A549 (cell line): ENCODE measurements at regions not wholly inside any gene's neighbourhood (a gene's known extent, or its start where the extent isn't known, plus 50 kb on each side); places are given as distances from the start of the nearest gene placed in this dataset.

Experiments used
- CEBPB ChIP-seq, 2 experiments: fragments of >200 bp in 1 of 2; sonication (Bioruptor Twin) in 1 of 2; formaldehyde crosslinking in 1 of 2; IDR thresholded peaks; 2 replicates each; pipeline ENCODE4 v1.6.1; 2012 to 2016
- CTCF ChIP-seq: fragments of >200 bp; sonication (Bioruptor Twin); formaldehyde crosslinking; IDR thresholded peaks from 3 replicates; pipeline ENCODE4 v1.5.1; 2016
- HMGXB4 ChIP-seq: fragments of 250-450 bp; sonication (Bioruptor Pico); IDR thresholded peaks from 2 replicates; pipeline ENCODE4 v1.5.0; 2021; ENCODE audit warnings: mild to moderate bottlenecking, moderate library complexity, borderline replicate concordance
- HOXA7 ChIP-seq: fragments of 250-450 bp; sonication (Bioruptor Pico); IDR thresholded peaks from 2 replicates; pipeline ENCODE4 v1.5.0; 2020; ENCODE audit warnings: mild to moderate bottlenecking, moderate library complexity
- PHF8 ChIP-seq: fragments of 200-600 bp; sonication (generic); IDR thresholded peaks from 2 replicates; pipeline ENCODE4 v1.6.1; 2016; ENCODE audit warnings: low read depth, mild to moderate bottlenecking, antibody characterized with exemption, moderate library complexity, borderline replicate concordance
- POLR2A ChIP-seq: IDR thresholded peaks from 2 replicates; pipeline ENCODE4 v1.6.1; 2012; ENCODE audit warnings: mild to moderate bottlenecking, low read length
- RNF2 ChIP-seq: fragments of 200-600 bp; sonication (generic); IDR thresholded peaks from 2 replicates; pipeline ENCODE4 v1.6.1; 2016; ENCODE audit warnings: low read depth, mild to moderate bottlenecking, antibody characterized with exemption, moderate library complexity, borderline replicate concordance
- ZFP36 ChIP-seq: fragments of 450-650 bp; IDR thresholded peaks from 2 replicates; pipeline ENCODE4 v1.6.1; 2014; ENCODE audit warnings: borderline replicate concordance; ENCODE audit not compliant: partially characterized antibody
- TF ChIP-seq, protein P1 (sequence below): fragments of 450-650 bp; IDR thresholded peaks from 2 replicates; pipeline ENCODE4 v1.6.1; 2014; ENCODE audit warnings: antibody characterized with exemption
- TF ChIP-seq, protein P2 (sequence below): IDR thresholded peaks from 2 replicates; pipeline ENCODE4 v1.6.1; 2012

- TF ChIP-seq, protein P1, sequence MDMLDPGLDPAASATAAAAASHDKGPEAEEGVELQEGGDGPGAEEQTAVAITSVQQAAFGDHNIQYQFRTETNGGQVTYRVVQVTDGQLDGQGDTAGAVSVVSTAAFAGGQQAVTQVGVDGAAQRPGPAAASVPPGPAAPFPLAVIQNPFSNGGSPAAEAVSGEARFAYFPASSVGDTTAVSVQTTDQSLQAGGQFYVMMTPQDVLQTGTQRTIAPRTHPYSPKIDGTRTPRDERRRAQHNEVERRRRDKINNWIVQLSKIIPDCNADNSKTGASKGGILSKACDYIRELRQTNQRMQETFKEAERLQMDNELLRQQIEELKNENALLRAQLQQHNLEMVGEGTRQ, result no peak
- TF ChIP-seq, protein P2, sequence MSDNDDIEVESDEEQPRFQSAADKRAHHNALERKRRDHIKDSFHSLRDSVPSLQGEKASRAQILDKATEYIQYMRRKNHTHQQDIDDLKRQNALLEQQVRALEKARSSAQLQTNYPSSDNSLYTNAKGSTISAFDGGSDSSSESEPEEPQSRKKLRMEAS, result no peak
- TF ChIP-seq CTCF (no peak), ZFP36 (no peak), RNF2 (no peak), POLR2A (no peak), HOXA7 (CRISPR knock-in tag) (no peak), CEBPB (IDR thresholded peaks at IDR 0.05) (no peak), HMGXB4 (CRISPR knock-in tag) (no peak), PHF8 (no peak)
Measured at GRCh38 chr7:108736221-108736891, 166.7 kb downstream of the DNAJB9 start.
